Gastroesophageal sphincter (tissue), 4 donors: ENCODE measurements at regions not wholly inside any gene's neighbourhood (a gene's known extent, or its start where the extent isn't known, plus 50 kb on each side); places are given as distances from the start of the nearest gene placed in this dataset.

Experiments
- ATAC-seq: fragments of 150-250 bp; one replicate; pipeline ENCODE4 v1.9.1; 2016; ENCODE audit warnings: mild to moderate bottlenecking, moderate library complexity
- H3K27ac ChIP-seq, 4 donors: fragments of 200-600 bp; sonication (generic) in 3 of 4; 1 replicate in 3 of 4; 2 replicates in 1 of 4; pipeline ENCODE4 v1.5.1; 2016 to 2019
- H3K27me3 ChIP-seq: fragments of 200-600 bp; sonication (generic); one replicate; pipeline ENCODE4 v1.5.1; 2019
- H3K36me3 ChIP-seq, 2 donors: fragments of 200-600 bp; sonication (generic); one replicate each; pipeline ENCODE4 v1.5.1; 2019; ENCODE audit warnings: control low read depth in 1 of 2
- H3K4me1 ChIP-seq, 3 donors: fragments of 200-600 bp; sonication (generic); 1 replicate in 2 of 3; 2 replicates in 1 of 3; pipeline ENCODE4 v1.5.1; 2016 to 2019; ENCODE audit warnings: control low read depth in 2 of 3
- H3K4me3 ChIP-seq, 2 donors: fragments of 200-600 bp; sonication (generic); one replicate each; pipeline ENCODE4 v1.5.1; 2019; ENCODE audit warnings: mild to moderate bottlenecking in 1 of 2, moderate library complexity in 1 of 2
- H3K9me3 ChIP-seq, 3 donors: fragments of 200-600 bp; sonication (generic); one replicate each; pipeline ENCODE4 v1.5.1; 2017 to 2019; ENCODE audit warnings: control low read depth in 2 of 3
- EP300 ChIP-seq: sonication (generic); formaldehyde crosslinking; IDR thresholded peaks from one replicate; pipeline ENCODE4 v1.6.1; 2017; ENCODE audit warnings: antibody characterized with exemption, mild to moderate bottlenecking
- POLR2A ChIP-seq, 2 donors: fragments of 450-650 bp; IDR thresholded peaks; one replicate each; pipeline ENCODE4 v1.6.1; 2017; ENCODE audit warnings: antibody characterized with exemption in 2 of 2, mild to moderate bottlenecking in 2 of 2, moderate library complexity in 1 of 2
- POLR2AphosphoS5 ChIP-seq: sonication (generic); formaldehyde crosslinking; IDR thresholded peaks from one replicate; pipeline ENCODE4 v1.6.1; 2017; ENCODE audit warnings: antibody characterized with exemption
- WGBS, 2 donors: methylation state at CpG; one replicate each; pipeline ENCODE4 v1.1.5; 2018; ENCODE audit warnings: low coverage in 1 of 2; 5-methylcytosine and 5-hydroxymethylcytosine counted together
- TF ChIP-seq, protein P1 (sequence below), 4 experiments: fragments of 200-600 bp in 2 of 4; fragments of 450-650 bp in 2 of 4; sonication (generic) in 1 of 4; IDR thresholded peaks; one replicate each; pipeline ENCODE4 v1.5.1; 2017 to 2019; ENCODE audit warnings: antibody characterized with exemption in 4 of 4, mild to moderate bottlenecking in 2 of 4, moderate library complexity in 2 of 4

DNA sequence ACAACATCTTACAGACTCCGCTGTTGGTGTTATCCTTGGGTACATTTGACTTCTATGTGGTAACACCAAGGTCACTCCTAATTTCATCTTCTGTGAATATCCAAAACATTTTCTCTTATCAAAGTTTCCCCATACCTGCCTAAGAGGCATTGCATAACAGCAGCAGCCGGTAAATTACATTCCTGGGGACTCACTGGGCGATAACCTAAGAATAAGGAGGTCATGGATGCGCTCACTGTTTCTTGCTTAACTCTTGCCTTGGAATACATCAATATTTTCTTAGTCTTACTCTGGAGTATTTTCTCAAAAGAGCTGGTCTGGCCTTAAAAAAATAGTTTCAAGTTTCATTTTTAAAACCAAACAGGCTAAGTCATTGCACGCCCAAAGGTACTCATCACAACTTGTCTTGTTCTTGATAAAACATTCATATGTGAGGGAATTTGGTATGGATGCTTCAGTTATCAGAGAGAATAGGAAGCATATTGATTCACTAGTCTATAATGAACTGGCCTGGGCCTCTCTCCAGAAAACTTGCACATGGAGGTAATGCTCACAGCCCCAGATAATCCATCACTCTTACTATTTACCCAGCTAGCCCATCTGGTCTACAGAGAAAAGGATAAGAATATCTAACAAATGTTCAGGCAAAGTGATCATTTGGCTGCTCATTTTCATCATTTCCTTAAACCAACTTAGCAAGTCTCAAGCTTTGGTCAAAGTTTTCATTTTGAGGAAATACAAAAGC, 235.0 kb upstream of the ERCC4 start:
- no peaks in the 10 kb centered on the region for H3K4me1 ChIP-seq
- H3K4me3 ChIP-seq, result no peak overlapping the region
- no peak for ATAC-seq
- no peaks in the 10 kb centered on the region for H3K9me3 ChIP-seq
- 71 to 83% methylated on average over 5 of the region's 5 CpGs for WGBS, 2 donors
- peaks cover 6% of the 10 kb centered on the region for H3K27me3 ChIP-seq
- TF ChIP-seq, protein P1, sequence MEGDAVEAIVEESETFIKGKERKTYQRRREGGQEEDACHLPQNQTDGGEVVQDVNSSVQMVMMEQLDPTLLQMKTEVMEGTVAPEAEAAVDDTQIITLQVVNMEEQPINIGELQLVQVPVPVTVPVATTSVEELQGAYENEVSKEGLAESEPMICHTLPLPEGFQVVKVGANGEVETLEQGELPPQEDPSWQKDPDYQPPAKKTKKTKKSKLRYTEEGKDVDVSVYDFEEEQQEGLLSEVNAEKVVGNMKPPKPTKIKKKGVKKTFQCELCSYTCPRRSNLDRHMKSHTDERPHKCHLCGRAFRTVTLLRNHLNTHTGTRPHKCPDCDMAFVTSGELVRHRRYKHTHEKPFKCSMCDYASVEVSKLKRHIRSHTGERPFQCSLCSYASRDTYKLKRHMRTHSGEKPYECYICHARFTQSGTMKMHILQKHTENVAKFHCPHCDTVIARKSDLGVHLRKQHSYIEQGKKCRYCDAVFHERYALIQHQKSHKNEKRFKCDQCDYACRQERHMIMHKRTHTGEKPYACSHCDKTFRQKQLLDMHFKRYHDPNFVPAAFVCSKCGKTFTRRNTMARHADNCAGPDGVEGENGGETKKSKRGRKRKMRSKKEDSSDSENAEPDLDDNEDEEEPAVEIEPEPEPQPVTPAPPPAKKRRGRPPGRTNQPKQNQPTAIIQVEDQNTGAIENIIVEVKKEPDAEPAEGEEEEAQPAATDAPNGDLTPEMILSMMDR (IDR thresholded peaks at IDR 0.05), result no peak
- TF ChIP-seq POLR2AphosphoS5 (no peak), EP300 (no peak), POLR2A (IDR thresholded peaks at IDR 0.05) (no peak)
- no peaks in the 10 kb centered on the region for H3K36me3 ChIP-seq
- no peak overlapping the region for H3K27ac ChIP-seq

DNA sequence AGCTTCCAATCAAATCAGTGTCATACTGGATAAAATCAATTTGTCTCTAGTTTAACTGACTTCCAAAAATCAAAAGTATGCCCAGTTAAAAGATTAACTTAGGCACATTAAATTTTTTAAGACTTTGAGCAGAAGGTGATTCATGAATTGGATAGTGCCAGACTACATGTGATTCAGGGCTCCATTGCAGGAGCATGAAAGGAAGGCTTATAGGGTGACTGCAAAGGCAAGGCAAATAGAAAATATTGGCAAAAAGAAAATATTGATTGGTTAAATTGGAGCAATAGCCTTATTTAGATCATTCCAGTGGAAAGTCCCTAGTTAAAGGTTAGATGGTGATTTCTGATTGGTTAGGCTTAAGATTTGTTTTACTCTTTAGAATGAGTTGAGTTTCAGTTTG, 223.9 kb upstream of the ERCC4 start:
- H3K27me3 ChIP-seq, result no peaks in the 10 kb centered on the region
- peaks cover 0 to 42% (median 0%) of the 10 kb centered on the region in 3 donors for H3K9me3 ChIP-seq
- TF ChIP-seq EP300 (no peak), POLR2AphosphoS5 (no peak), POLR2A (IDR thresholded peaks at IDR 0.05) (no peak)
- TF ChIP-seq, protein P1 (IDR thresholded peaks at IDR 0.05), result no peak
- no peak for ATAC-seq
- no peak overlapping the region for H3K27ac ChIP-seq
- no peak overlapping the region for H3K4me3 ChIP-seq
- no peaks in the 10 kb centered on the region for H3K36me3 ChIP-seq
- H3K4me1 ChIP-seq, result no peaks in the 10 kb centered on the region

DNA sequence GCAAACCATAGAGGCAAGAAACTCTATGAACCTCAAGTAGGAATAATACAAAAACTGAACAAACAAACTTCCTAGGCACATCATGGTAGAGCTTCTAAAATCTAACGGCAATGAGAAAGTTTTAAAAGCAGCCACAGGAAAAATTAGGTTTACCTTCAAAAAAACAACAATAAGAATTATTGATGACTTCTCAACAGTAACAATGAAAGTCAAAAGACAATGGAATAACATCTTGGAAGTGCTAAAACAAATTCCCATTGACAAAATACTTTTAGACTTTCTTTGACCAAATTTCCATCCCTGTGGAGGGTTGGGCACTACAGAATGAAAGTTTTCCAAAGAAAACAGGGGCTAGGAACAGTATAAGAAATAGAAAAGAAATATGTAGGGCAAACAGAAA, 222.9 kb upstream of the ERCC4 start:
- Histone ChIP-seq H3K36me3 (no peaks in the 10 kb centered on the region), H3K9me3 (peaks cover 0 to 41% (median 0%) of the 10 kb centered on the region in 3 donors), H3K4me1 (no peaks in the 10 kb centered on the region), H3K27me3 (no peaks in the 10 kb centered on the region), H3K4me3 (no peak overlapping the region), H3K27ac (no peak overlapping the region)
- TF ChIP-seq POLR2A (IDR thresholded peaks at IDR 0.05) (no peak), EP300 (no peak), POLR2AphosphoS5 (no peak)
- TF ChIP-seq, protein P1 (IDR thresholded peaks at IDR 0.05), result no peak
- ATAC-seq, result no peak
- WGBS, 2 donors, result 93 to 100% methylated on average over 1 of the region's 1 CpG

DNA sequence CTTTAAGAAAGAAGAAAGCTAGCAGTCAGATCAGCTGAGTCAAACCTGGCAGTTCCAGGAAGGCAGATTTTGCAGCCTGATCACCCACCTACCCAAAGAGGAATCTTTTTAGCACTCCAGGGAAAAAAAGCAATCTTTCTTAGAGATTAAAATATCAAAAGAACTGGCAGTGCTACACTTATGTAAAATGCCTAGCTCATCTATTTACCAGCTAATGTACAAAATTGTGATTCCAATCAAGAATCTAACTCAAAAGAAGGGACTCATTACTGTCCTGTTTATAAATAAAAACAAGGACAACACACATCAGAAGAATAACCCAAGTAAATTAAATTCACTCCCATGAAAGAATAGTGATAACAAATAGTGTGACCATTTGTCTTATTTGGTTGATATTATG, 222.4 kb upstream of the ERCC4 start:
- H3K27ac ChIP-seq, result no peak overlapping the region
- TF ChIP-seq, protein P1 (IDR thresholded peaks at IDR 0.05), result no peak
- TF ChIP-seq POLR2A (IDR thresholded peaks at IDR 0.05), result no peak
- TF ChIP-seq EP300, result no peak
- TF ChIP-seq POLR2AphosphoS5, result no peak
- peaks cover 0 to 36% (median 0%) of the 10 kb centered on the region in 3 donors for H3K9me3 ChIP-seq
- peaks cover 0 to 5% (median 0%) of the 10 kb centered on the region in 3 donors for H3K4me1 ChIP-seq
- H3K27me3 ChIP-seq, result no peaks in the 10 kb centered on the region
- no peaks in the 10 kb centered on the region for H3K36me3 ChIP-seq
- H3K4me3 ChIP-seq, result no peak overlapping the region
- ATAC-seq, result no peak

DNA sequence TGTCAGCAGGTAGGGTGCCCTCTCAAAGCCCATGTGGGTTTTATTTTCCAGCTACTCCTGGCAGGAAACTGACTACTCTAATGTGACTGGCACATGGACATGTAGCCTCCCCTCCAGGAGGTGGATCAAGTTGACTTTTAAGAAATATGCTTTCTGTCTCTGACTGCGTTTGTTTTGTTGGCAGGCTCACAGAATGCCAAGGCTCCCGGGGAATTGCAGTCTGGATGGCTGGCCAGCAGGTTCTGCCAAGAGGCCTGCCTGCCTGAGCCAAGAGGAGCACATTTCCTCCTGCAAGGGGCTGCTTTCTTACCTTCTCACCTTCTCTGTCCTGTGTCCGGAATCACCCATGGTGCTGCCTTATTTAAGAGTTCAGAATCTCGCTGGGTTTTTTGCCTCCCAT, 217.3 kb upstream of the ERCC4 start:
- 20 to 29% methylated on average over 3 of the region's 4 CpGs for WGBS, 2 donors
- no peak overlapping the region for H3K27ac ChIP-seq
- peaks cover 0 to 10% (median 0%) of the 10 kb centered on the region in 3 donors for H3K4me1 ChIP-seq
- peaks cover 0 to 12% (median 0%) of the 10 kb centered on the region in 3 donors for H3K9me3 ChIP-seq
- H3K27me3 ChIP-seq, result no peaks in the 10 kb centered on the region
- no peaks in the 10 kb centered on the region for H3K36me3 ChIP-seq
- ATAC-seq, result no peak
- no peak overlapping the region for H3K4me3 ChIP-seq
- TF ChIP-seq POLR2AphosphoS5 (no peak), POLR2A (IDR thresholded peaks at IDR 0.05) (no peak), EP300 (no peak)
- TF ChIP-seq, protein P1 (IDR thresholded peaks at IDR 0.05), result no peak
